ENCODE measurements at regions not wholly inside any gene's neighbourhood (a gene's known extent, or its start where the extent isn't known, plus 50 kb on each side); places are given as distances from the start of the nearest gene placed in this dataset.
"Not testable (repeated sequence)": the region's sequence is repeated elsewhere in the genome, so short reads cannot be mapped to it uniquely, and the experiment has no call there.

GRCh38 chr12:131599190-131600159 lies 111.4 kb upstream of the SFSWAP start:
- intact Hi-C loops (cut with DNase I; ENCODE audit: low total_unique reads) = no loop called here

GRCh38 chr12:131600160-131600532 lies 110.7 kb upstream of the SFSWAP start:
- H3K27ac ChIP-seq = no peak overlapping the region
- intact Hi-C loops (cut with DNase I; ENCODE audit: low total_unique reads) = no loop called here
- H3K27me3 ChIP-seq = no peaks in the 10 kb centered on the region
- H3K9me3 ChIP-seq = no peaks in the 10 kb centered on the region
- no peaks in the 10 kb centered on the region for H3K4me1 ChIP-seq
- DNase-seq = no peak
- TF ChIP-seq POLR2A (IDR thresholded peaks at IDR 0.05) (no peak), CTCF (IDR thresholded peaks at IDR 0.05) (no peak)
- no peak overlapping the region for H3K4me3 ChIP-seq
- H3K36me3 ChIP-seq = no peaks in the 10 kb centered on the region

More at GRCh38 chr12:131599190-131600159, 111.4 kb upstream of the SFSWAP start:
- Histone ChIP-seq H3K4me1 (no peaks in the 10 kb centered on the region), H3K4me3 (no peak overlapping the region), H3K9me3 (no peaks in the 10 kb centered on the region), H3K36me3 (no peaks in the 10 kb centered on the region), H3K27me3 (no peaks in the 10 kb centered on the region), H3K27ac (no peak overlapping the region)
- TF ChIP-seq POLR2A (IDR thresholded peaks at IDR 0.05) (no peak), CTCF (IDR thresholded peaks at IDR 0.05) (no peak)
- no peak for DNase-seq

DNA sequence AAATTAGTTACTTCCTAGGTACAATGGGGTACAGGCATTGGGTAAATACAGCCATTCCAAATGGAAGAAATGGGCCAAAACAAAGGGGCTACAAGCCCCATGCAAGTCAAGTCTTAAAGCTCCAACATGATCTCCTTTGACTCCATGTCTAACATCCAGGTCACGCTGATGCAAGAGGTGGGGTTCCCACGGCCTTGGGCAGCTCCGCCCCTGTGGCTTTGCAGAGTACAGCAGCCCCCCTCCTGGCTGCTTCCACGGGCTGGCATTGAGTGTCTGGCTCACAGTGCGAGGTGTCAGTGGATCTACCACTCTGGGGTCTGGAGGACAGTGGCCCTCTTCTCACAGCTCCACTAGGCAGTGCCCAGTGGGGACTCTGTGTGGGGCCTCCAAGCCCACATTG lies 109.4 kb upstream of the SFSWAP start:
- intact Hi-C loops (cut with DNase I; ENCODE audit: low total_unique reads); DNase-seq; H3K4me3 ChIP-seq; H3K27ac ChIP-seq; H3K27me3 ChIP-seq; H3K36me3 ChIP-seq; H3K4me1 ChIP-seq; H3K9me3 ChIP-seq: not testable (repeated sequence)

DNA sequence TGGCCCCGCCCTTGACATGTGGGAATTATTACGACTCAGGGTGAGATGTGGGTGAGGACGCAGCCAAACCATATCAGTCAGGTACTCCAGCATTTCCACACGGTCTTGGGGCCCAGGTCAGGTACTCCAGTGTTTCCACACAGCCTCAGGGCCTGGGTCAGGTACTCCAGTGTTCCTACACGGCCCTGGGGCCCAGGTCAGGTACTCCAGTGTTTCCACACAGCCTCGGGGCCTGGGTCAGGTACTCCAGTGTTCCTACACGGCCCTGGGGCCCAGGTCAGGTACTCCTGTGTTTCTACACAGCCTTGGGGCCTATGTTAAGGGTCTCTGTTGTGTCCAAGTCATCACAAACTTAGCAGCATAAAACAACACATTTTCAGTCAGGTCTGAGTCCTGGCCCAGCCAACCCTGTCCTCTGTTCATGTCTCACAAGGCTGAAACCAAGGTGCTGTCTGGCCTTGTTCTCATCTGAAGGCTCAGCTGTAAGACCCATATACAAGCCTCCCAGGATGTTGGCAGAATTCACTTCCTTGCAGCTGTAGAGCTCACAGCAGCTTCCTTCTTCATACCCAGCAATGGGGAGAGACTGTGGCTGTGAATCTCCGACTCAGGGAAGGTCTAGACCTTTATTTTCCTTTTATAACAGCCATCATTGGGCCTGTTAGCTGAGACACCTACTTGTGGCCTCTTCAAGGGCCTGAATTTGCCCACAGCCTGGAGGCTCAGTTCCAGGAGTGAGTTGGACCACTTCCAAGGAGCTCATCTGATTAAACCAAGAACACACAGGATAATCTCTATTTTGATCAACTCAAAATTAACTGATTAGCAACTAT lies 107.6 kb upstream of the SFSWAP start:
- TF ChIP-seq POLR2A (IDR thresholded peaks at IDR 0.05) = no peak
- TF ChIP-seq CTCF (IDR thresholded peaks at IDR 0.05) = no peak
- intact Hi-C loops (cut with DNase I; ENCODE audit: low total_unique reads) = no loop called here
- no peak overlapping the region for H3K4me3 ChIP-seq
- no peaks in the 10 kb centered on the region for H3K36me3 ChIP-seq
- no peak overlapping the region for H3K27ac ChIP-seq
- H3K27me3 ChIP-seq = no peaks in the 10 kb centered on the region
- DNase-seq = no peak
- H3K4me1 ChIP-seq = no peaks in the 10 kb centered on the region
- H3K9me3 ChIP-seq = no peaks in the 10 kb centered on the region

GRCh38 chr12:131603939-131604795 lies 106.7 kb upstream of the SFSWAP start:
- Histone ChIP-seq H3K27ac (no peak overlapping the region), H3K4me1 (no peaks in the 10 kb centered on the region), H3K9me3 (no peaks in the 10 kb centered on the region), H3K36me3 (no peaks in the 10 kb centered on the region), H3K27me3 (no peaks in the 10 kb centered on the region), H3K4me3 (no peak overlapping the region)
- no peak for TF ChIP-seq CTCF (IDR thresholded peaks at IDR 0.05)
- TF ChIP-seq POLR2A (IDR thresholded peaks at IDR 0.05) = no peak
- no peak for DNase-seq
- intact Hi-C loops (cut with DNase I; ENCODE audit: low total_unique reads) = no loop called here

Data from uterus (tissue), 3 donors.